ENCODE measurements at regions not wholly inside any gene's neighbourhood (a gene's known extent, or its start where the extent isn't known, plus 50 kb on each side); places are given as distances from the start of the nearest gene placed in this dataset.
A peak's percentile ranks its signal among the peaks of the same experiment; 100 is the strongest.
"Not testable (repeated sequence)": the region's sequence is repeated elsewhere in the genome, so short reads cannot be mapped to it uniquely, and the experiment has no call there.

DNA sequence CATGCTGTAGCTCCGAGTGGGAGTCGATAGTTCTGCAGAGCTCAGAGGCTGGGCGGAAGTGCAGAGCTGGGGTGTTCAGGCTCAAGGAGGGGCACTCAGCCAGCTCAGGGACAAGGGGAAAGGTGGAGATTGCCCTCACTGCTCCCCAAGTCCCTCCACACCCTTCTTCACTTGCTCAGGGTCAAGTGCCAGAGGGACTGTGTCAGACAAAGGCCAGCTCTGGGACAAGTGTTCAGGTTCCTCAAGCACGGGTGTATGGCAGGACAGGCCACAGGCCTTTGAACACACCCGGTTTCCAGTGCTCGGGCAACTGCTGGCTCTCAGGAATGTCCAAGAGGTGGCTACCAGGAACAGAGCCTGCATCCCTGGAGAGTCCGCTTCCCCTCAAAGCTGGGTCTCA, 293.0 kb upstream of the PODXL start:
- DNase-seq (ENCODE audit: low read depth): no peak
- in situ Hi-C loops (cut with HindIII; ENCODE audit: low pct_unique_long_range_greater_than_20kb, low sequenced_read_pairs): no loop called here

DNA sequence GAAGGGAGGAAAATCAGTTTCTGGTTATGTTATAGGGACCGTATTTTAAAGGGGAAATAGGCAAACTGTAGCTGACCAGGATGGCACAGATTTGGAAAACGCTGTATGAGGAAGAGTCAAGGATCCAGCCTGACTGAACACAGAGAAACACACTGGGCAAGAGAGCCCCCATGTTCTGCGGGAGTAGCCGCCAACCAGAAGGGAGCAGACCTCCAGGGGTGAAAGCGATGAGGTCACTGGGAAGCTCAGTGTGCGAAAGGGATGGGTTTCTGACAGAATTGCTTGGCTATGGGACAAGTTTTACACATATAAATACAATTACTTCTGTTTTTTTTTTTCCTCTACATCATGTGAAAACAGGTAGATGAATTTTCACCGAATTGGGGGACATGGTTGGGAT, 291.6 kb upstream of the PODXL start:
- in situ Hi-C loops (cut with HindIII; ENCODE audit: low pct_unique_long_range_greater_than_20kb, low sequenced_read_pairs): no loop called here
- no peak for DNase-seq (ENCODE audit: low read depth)

DNA sequence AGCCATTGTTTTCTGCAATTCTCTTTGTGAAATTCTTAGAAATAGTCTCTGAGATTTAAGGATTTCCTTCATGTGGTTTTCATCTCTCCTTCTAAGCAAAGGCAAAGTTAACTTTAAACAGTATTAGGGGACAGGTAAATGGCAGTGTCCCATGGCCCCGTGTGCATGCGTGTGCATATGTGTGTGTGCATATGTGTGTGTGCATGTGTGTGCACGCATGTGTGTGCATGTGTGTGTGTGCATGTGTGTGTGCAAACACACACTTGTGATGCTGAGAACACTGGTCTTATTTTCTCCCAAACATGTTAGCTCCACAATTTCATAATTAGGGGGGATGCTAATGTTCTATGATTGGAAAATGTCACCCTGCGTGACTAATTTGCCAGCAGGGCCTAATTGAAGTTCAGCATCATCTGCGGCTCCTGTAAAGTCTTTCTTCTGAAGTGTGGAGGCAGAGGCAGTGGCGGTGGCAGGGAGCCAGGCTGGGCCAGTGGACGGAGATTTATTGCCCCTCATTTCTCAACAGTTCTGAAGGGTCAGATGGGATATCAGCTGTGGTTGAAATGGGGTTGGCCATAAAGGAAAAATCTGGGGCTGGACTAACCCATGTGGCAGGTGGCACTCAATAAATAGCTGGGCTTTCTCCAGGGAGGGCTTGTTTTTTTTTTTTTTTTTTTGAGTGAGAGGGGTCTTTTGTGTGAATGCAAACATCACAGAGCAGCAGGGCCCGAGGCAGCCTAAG, 289.3 kb upstream of the PODXL start:
- DNase-seq (ENCODE audit: low read depth): no peak
- in situ Hi-C loops (cut with HindIII; ENCODE audit: low pct_unique_long_range_greater_than_20kb, low sequenced_read_pairs): no loop called here

DNA sequence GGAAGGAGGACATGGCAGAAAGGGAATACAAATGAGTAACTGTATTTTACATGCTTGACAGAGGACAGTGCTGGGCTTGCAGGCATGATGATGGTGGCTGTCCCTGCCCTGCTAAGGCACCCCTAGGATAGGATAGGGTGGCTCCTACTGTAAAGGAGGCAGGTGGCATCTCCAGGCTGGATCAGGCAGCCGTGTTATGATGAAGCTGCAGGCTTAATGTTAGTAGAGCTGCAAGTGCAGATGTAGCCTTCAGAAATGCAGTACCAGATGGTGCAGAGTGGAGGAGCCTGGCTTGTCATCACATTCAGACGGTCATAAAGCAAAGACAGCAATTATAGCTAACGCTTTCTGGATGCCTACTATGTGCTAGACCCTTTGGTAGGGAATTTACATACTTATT, 287.9 kb upstream of the PODXL start:
- in situ Hi-C loops (cut with HindIII; ENCODE audit: low pct_unique_long_range_greater_than_20kb, low sequenced_read_pairs): no loop called here

DNA sequence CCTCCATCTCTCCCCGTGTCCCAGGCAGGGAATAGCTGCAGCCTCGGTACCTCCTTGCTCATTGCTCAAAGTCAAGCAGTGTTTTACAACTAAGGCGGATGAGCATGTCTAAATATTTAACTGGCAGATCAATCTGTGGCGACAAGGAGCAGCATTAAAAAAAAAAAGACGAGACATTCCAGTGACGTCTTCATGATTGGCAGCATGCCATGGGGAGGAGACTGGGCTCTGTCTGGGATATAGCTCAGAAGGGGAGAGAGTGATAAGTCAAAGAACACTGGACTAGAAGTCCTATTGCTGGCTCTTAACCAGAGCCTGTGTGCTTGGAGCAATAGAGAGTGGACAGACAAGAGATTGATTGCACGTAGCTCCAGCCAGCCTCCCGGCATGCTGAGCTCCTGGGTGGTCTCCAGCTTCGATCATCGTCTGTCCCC, 287.5 kb upstream of the PODXL start:
- DNase-seq (ENCODE audit: low read depth): peak; percentile 76
- in situ Hi-C loops (cut with HindIII; ENCODE audit: low pct_unique_long_range_greater_than_20kb, low sequenced_read_pairs): no loop called here

More for the DNA sequence above, 287.9 kb upstream of the PODXL start:
- DNase-seq (ENCODE audit: low read depth): no peak

DNA sequence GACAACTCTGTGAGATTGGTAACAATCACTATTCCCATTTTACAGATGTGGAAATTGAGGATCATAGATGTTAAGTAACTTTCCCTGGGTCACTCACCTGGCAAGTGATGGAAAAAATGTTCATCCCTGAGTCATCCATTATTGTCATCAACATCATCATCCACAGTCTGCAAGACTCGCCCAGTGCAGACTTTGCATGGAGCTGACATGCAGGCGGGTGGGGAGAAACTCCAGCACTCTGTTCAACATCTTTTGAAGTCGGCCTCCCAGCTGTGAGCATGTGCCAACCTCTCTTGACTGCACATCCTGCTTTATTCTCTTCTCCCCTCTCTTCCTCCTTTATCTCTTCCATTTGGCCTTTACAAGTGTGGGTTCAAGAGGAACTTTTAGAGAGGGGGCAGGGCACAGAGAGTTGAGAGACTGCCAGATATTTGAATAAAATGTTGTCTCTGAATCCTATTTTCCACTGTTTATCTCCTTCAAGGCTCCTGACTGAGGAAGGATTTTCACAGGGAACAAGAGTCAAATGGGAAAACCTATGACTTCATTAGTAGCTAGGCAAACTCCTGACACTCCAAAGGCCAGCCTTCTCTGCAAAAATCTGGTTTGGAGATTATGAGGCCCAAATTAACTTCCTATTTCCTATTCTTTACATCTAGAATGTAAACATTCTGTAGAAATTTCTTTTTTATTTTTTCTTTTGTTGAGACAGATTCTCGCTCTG, 283.7 kb upstream of the PODXL start:
- in situ Hi-C loops (cut with HindIII; ENCODE audit: low pct_unique_long_range_greater_than_20kb, low sequenced_read_pairs): no loop called here
- no peak for DNase-seq (ENCODE audit: low read depth)

DNA sequence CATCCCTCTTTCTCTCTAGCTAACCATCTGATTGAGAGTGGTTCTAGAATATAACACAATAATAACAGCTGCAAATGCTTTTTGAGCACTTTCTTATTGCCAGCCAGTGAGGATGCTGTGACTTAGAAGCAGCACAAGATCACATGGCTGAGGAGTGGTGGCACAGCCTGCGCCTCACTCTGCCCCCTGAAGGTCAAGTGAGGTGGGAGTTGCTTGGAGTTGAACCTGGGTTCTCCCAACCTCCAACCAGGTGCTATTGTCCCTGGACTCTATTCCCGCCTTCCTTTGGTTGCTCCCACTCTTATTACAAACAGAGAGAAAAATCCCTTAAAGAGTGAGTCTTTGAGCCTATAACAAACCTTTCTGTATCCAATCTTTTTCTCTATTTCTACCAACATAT, 280.3 kb upstream of the PODXL start:
- DNase-seq (ENCODE audit: low read depth): no peak
- in situ Hi-C loops (cut with HindIII; ENCODE audit: low pct_unique_long_range_greater_than_20kb, low sequenced_read_pairs): no loop called here

DNA sequence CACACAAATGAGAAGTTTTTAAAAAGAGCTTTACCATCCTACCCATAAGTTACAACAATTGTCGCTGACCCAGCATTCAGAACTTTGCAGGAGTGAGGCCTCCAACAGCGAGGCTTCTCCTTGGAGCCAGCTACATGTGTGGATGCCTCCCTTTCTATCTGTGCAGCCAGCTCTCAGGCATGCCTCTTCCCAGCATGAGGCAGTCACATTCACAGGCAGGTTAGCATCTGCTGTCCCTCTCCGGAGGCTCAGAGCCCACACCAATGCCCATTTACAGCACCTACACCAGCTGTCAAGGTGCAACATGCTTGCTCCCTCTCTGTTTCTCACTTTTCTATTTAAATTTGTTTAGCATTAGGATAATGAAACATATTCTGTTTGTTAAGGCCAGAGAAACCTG, 278.7 kb upstream of the PODXL start:
- no peak for DNase-seq (ENCODE audit: low read depth)
- in situ Hi-C loops (cut with HindIII; ENCODE audit: low pct_unique_long_range_greater_than_20kb, low sequenced_read_pairs): no loop called here

DNA sequence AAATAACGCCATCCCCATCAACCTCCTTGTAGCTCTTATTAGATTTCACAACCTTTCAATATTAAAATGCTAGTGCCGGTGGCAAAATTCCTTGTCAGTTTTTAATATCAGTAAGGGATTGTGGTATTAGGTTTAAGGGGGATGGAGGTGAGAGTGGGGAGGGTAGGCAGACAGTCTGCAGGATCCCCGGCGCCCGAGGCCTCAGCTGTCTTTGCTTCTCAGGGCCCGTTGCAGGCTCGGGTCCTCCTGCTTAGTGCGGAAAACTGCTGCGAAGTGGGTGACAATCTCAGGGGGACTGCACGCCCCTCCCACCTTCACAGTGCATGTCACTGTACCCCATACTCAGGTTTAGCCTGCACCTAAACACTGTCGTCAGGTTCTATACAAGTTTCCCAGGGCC, 274.3 kb upstream of the PODXL start:
- in situ Hi-C loops (cut with HindIII; ENCODE audit: low pct_unique_long_range_greater_than_20kb, low sequenced_read_pairs): no loop called here
- DNase-seq (ENCODE audit: low read depth): no peak

DNA sequence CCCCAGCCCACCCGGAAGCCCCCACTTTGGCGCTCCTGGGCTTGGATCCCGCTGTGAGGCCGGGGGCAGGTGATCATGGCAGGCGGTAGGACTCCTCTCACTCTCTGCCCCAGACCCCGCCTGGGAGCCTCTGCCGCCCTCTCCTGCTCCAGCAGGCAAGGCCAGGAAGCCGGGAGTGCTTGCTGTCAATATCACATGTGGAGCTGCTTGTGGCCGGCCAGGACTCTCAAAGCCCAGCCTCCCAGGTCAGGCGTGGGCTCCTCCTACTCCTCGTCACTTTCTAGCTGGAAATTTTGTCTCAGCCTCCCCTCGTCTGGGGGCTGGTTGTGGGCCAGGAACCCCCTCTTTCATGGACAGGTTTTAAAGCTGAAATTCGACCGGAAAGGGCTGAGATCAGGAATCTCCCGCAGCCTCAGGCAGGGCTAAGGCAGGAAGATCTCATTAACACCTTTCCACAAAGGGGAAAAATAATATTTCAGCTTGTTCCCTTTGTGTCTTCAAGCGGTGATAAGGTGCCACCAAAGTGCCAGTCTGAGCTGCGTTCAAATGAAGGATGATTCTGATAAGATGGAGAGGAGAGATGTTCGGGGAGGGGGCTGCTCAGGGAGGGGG, 273.6 kb upstream of the PODXL start:
- DNase-seq (ENCODE audit: low read depth): no peak
- in situ Hi-C loops (cut with HindIII; ENCODE audit: low pct_unique_long_range_greater_than_20kb, low sequenced_read_pairs): no loop called here

DNA sequence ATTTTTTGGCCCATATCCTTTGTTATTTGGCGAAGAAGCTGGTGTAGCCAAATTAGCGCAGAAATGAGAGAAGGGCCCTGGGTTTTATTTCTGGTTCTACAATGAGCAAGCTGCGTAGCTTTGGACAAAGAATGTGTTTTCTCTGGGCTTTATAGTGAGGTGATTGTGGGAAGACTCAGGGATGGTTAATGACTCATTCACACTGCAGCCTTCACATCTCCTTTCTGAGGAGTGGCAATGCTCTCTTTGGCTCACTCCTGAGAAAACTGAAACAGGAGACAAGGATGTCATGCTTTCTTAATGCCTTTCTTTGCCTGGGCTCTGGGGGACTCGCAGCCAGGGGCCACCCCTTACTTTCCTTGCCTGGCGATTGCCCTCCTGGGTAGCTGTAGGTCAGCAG, 271.0 kb upstream of the PODXL start:
- in situ Hi-C loops (cut with HindIII; ENCODE audit: low pct_unique_long_range_greater_than_20kb, low sequenced_read_pairs): no loop called here
- no peak for DNase-seq (ENCODE audit: low read depth)

DNA sequence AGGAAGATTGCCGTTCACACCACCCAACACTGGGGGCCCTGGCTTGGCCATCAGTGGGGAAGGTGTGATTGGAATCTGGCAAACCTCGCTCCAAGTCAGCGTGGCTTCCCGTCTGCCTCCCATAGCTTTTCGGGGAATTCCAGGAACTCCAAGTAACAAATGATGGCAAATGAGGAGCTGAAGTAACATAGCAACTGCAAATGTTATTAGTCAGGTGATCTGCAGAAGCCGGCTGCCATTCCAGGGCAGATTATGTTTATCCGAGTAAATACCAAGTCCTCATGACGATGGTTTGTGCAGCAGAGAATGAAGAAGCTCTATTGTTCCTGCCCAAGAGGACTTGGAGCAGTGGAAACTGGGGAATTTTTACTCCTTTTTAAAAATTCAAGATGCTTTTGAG, 270.5 kb upstream of the PODXL start:
- peak; percentile 19 for DNase-seq (ENCODE audit: low read depth)
- in situ Hi-C loops (cut with HindIII; ENCODE audit: low pct_unique_long_range_greater_than_20kb, low sequenced_read_pairs): no loop called here

DNA sequence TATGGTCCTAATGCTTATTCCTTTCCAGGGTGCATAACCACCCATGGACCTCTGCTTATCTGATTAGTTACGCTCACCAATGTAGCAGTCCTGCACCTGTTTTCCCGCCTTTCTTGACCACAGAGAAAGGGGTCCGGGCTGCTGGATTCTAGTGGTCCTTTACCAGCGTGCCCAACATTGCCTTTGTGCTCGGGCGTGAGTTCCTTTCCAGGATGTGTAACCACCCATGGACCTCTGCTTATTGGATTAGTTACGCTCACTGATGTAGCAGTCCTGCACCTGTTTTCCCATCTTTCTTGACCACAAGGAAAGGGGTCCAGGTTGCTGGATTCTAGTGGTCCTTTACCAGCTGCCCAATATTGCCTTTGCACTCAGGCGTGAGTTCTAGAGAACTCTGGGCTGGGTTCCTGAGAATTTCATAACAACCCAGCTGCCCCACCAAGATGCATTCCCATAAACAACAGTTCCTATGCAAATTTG, 267.6 kb upstream of the PODXL start:
- DNase-seq (ENCODE audit: low read depth); in situ Hi-C loops (cut with HindIII; ENCODE audit: low pct_unique_long_range_greater_than_20kb, low sequenced_read_pairs): not testable (repeated sequence)

DNA sequence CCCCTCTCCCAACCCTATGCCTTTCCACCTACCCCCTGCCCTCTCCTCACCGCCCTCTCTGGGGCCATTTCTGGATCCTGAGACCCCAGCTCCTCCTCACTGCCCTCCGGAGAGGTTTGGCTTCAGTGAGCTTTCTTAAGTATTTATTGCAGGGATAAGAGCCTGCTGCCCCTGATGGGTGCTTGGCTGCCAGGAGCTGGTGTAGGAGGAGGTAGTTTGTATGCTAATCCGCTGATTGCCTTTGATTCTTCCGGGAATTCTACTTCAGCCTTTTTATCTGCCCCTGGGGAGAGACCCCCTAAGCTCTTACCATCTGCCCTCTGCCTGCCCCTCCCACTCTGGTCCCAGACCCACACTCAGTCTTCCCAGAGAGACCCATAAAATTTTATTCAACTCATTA, 263.5 kb upstream of the PODXL start:
- in situ Hi-C loops (cut with HindIII; ENCODE audit: low pct_unique_long_range_greater_than_20kb, low sequenced_read_pairs): no loop called here
- no peak for DNase-seq (ENCODE audit: low read depth)

DNA sequence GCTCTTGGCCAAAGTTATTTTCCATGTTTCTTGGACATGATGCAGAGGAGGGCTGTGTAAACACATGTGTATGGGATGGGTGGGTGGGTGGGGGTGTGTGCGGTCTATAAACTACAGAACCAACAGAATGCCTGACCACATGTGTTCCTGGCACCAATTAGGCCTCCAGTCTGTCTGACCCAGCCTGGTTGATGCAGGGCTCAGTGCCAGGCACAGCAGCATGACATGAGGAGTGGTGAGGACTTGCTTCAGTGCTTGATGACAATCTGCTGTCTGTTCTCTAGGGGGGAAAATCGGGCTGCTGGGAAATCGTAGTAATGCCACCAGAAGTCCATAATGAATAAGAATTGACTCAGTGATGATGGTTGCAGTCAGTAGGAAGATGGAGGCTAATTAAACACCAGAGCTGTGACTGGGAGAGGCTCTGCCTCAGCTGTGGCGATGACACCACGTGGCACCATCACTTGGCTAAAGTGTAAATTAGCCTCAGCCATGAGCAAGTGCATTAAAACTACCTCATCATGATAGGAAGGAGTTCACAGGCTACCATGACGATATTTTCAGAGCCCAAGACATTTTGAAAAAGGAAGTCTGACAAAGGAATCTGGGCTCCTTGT, 260.1 kb upstream of the PODXL start:
- in situ Hi-C loops (cut with HindIII; ENCODE audit: low pct_unique_long_range_greater_than_20kb, low sequenced_read_pairs): no loop called here
- DNase-seq (ENCODE audit: low read depth): no peak

DNA sequence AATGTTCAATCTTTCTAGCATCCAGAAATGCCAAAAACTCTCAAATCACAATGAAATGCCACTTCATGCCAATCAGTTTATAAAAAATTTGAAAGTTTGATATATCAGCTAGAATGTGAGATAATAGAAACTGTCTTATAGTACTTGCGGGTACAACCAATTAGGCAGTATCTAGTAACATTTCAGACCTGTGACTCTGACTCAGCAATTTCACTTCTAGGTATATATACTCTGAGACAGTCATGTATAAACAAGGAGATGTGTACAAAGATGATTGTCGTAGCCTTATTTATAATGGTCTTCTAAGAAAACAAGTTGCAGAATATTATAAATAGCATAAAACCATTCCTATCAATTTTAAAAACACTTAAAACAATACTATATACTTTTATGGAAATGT, 252.3 kb upstream of the PODXL start:
- no peak for DNase-seq (ENCODE audit: low read depth)
- in situ Hi-C loops (cut with HindIII; ENCODE audit: low pct_unique_long_range_greater_than_20kb, low sequenced_read_pairs): no loop called here

DNA sequence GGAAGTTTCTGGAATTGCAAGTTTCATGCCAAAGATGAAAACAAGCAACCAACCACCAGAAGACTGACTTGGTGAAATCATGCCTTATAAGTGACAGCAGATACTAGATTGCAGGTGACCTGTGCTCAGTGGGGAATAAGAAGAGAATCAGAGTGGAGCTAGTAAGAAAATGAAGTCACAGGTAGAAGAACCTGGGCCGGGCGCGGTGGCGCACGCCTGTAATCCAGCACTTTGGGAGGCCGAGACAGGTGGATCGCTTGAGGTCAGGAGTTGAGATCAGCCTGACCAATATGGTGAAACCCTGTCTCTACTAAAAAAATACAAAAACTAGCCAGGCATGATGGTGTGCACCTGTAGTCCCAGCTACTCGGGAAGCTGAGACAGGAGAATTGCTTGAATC, 251.7 kb upstream of the PODXL start:
- DNase-seq (ENCODE audit: low read depth); in situ Hi-C loops (cut with HindIII; ENCODE audit: low pct_unique_long_range_greater_than_20kb, low sequenced_read_pairs): not testable (repeated sequence)

DNA sequence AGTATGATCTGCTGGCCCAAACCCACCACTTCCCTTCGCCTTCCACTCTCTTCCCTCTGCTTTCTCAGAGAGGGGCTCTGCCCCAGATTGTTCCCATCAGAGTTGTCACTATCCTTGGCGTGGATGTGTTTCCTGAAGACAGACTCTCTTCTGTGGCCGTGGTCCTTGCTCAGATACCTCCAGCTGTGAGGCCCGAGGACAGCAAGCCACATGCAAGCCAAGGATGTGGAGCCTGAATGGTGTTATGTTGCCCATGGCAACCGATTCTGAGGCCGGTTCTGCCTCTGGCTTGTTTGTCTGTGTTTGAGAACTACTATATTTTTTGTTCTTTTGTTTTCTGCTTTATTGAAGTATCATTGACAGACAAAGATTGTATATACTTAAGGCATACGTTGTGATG, 247.4 kb upstream of the PODXL start:
- in situ Hi-C loops (cut with HindIII; ENCODE audit: low pct_unique_long_range_greater_than_20kb, low sequenced_read_pairs): no loop called here
- no peak for DNase-seq (ENCODE audit: low read depth)

All from Caki2 (cell line).